HG03139 (cell line): ENCODE measurements at regions not wholly inside any gene's neighbourhood (a gene's known extent, or its start where the extent isn't known, plus 50 kb on each side); places are given as distances from the start of the nearest gene placed in this dataset.
"Not testable (repeated sequence)": the region's sequence is repeated elsewhere in the genome, so short reads cannot be mapped to it uniquely, and the experiment has no call there.

ENCODE experiments used
- ATAC-seq: cut with Tn5 transposase; IDR thresholded peaks from one replicate; pipeline ENCODE4 v1.9.1; 2021; ENCODE audit not compliant: unreplicated experiment

DNA sequence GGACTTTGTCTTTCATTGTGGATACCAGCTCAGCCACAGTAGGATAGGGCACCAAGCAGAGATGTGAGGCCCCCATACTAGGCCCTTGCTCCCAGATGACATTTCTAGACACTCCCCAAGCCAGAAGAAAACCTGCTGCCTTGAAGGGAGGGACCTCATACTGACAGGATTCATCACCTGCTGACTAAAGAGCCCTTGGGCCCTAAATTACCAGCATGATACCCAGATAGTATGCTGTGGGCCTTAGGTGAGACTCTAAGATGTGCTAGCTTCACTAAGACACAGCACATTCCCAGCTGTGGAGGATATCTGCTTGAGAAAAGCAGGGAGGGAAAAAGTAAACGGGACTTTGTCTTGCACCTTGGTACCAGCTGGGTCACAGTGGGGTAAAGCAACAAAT, 324.0 kb downstream of the TBL1XR1 start:
- no peak for ATAC-seq

DNA sequence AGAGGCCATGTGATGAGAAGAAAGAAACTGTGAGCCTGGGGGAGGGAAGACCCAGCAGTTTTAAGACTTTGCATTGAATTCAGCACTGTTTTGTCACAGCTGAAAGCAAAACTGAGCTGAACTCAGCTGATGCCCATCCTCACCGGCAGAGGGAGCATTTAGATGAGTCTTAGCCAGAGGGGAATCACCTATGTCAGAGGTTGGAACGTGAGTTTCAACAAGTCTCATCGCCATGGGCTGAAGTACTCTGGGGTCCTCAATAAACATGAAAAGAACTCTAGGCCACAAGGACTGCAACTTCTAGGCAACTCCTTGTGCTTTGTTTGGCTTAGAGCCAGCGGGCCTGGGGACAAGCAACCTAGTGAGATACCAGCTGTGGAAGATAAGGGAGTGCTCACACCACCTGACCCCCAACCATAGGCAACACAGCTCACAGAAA, 324.5 kb downstream of the TBL1XR1 start:
- peak; percentile 98 for ATAC-seq

DNA sequence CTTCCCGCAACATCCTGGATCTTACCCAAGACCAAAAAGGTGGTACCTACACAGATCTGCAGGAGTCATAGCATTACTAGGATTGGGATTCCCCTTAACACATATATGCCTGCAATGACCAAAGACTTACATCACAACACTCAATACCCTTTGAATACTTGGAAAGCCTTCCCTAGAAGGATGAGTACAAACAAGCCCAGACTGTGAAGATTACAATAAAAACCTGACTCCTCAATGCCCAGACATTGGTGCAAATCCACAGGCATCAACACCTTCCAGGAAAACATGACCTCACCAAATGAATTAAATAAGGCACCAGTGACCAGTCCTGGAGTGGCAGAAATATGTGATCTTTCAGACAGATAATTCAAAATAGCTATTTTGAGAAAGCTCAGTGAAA, 326.8 kb downstream of the TBL1XR1 start:
- no peak for ATAC-seq

DNA sequence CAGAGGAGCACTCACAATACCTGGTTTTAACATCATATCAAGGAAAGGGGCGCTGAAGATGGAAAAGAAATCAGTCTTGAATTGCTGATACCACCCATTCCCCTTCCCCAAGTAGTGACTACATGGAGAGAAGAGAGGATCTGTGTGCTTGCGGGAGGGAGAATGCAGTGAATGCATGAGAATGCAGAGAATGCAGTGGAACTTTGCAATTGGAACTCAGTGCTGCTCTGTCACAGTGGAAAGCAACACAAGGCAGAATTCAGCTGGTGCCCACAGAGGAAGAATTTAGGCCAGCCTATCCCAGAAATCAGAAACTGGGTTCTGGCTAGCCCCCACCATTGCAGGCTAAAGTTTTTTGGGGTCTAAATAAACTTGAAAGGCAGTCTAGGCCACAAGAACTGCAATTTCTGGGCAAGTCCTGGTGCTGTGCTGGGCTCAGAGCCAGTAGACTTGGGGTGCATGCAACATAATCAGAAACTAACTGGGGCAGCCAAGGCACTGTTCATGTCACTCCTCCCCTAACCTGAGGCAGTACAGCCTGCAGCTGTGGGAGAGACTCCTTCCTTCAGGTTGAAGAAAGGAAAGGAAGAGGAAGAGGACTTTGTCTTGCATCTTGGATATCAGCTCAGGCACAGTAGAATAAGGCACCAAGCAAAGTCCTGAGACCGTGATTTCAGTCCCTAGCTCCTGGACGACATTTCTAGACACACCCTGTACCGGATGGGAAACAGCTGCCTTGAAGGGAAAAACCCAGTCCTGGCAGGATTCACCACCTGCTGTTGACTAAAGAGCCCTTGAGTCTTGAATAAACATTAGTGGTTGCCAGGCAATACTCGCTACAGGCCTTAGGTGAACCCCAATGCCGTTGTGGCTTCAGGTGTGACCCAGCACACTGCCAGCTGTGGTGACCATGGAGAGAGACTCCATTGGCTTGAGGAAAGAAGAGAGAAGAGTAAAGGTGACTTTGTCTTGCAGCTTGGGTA, 329.3 kb downstream of the TBL1XR1 start:
- no peak for ATAC-seq

DNA sequence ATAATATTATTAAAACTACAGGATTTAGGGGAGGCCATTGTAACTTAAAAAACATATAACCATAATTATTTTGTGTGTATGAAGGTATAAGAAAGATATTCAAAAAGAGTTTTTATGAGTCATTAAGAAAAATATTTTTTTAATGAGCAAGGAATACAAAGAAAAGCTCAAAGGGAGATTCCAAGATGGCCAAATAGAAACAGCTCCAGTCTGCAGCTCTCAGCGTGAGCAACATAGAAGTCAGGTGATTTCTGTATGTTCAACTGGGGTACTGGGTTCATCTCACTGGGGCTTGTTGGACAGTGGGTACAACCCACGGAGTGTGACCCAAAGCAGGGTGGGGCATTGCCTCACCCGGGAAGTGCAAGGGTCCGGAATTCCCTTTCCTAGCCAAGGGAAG, 336.1 kb downstream of the TBL1XR1 start:
- no peak for ATAC-seq

DNA sequence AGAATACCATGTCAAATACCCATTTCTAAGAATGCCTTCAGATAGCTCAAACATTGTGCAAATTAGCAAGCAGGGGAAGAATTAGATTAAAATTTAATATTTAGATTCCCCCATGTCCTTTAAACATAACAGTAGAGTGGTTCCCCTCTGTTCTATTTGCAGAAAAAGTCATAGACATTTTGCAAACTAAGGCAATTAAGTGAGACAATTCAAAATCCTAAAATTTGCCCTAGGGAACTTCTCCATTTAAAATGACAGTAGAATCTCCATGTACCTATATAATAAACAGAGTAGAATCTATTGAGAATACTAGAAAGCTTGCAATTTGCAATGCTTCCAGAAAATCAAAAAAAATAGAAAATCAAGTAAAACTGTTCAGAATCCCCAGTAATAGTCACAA, 340.6 kb downstream of the TBL1XR1 start:
- no peak for ATAC-seq

DNA sequence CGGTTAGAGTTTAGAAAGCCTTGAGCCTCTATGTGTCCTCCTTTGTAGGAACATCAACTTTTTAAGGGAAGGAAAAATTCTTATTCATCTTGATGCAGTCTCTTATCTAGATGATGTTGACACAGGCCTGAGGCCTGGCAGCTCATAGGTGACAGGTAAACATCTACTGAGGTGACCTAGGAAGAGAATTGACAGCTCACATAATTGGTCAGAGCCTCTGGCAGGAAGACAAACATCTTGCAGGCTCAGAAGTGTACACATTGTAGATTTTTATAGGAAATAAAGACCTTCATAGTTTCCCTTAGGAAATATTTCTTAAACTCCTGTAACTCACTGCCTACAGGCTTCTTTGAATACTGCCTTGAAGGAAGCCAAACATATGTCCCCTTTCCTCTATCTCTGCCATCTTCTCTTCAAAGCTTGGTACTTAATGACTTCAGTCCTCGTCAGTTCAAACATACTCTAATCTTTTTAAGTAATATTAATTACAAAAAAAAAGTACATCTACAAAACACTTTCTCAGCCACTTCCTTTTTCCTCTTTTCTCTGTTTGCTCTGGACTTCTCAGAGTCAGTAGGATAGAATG, 341.3 kb downstream of the TBL1XR1 start:
- no peak for ATAC-seq

DNA sequence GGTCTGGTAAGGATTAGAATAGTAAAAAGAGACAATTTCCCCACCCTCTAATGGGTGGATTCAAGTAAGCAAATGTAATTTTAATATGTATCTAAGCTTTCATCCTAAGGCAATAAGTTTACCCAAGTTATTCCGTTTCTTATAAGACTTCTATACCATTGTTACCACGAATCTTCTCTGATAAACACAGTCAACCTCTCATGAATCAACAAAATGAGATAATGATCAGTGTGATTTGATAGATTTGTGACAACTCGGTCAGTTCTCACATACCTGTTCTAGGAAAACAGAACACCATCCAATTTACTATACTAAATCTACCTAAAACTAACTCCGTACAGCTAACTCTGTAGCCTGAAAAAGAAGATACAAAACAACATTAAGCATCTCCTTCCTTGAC, 342.1 kb downstream of the TBL1XR1 start:
- ATAC-seq: no peak

DNA sequence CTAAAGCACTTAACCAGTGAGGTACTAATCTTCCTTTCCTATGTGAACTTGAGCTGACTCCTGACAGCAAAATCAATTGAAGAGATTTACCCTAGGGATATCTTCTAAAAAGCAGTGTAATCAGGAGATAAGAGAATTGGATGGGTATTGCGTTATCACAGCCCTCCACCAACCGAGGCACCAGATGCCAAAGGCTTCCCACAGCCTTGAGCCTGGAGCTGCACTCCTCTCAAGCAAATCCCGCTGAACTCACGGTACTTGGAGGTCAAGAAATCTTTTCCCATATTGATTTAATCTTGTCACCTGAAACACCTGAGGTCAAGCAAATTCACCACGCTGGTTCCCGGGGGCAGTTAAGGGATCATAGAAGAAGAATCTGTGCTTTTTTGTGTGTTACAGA, 346.8 kb downstream of the TBL1XR1 start:
- no peak for ATAC-seq

DNA sequence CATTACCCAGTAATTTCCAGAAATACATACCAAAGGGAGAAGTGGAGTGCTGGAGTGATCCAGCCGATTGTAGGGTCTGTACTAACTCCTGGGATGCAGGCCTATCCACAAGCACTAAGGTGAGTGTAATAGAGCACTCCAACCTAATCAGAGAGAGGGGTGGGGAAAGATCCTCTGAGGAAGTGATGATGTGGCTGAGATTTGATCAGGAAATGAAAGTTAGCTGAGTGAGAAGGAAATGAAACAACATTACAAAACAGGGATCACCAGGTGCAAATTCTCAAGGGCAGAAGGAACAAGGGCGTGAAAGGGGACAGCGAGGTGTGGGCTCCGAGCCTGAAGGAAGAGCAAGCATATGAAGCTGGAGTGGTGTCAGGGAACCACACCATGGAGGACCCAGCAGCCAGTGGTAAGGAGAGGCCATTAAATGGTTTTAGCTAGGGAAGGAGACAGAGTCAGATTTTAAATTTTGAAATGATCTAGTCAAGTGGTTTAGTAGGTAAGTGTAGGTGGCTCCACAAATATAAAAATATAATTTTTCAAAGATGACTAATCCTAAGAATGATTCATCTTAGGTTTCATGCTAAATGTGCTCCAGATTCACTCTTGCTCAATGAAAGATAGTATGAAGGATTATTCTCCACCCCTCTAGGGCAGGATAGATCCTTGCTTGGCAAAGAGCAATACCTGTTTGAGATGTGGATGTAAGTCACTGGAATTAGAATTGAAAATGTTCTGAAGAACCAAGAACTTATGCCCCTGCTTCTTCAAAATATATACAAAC, 348.7 kb downstream of the TBL1XR1 start:
- ATAC-seq: no peak

DNA sequence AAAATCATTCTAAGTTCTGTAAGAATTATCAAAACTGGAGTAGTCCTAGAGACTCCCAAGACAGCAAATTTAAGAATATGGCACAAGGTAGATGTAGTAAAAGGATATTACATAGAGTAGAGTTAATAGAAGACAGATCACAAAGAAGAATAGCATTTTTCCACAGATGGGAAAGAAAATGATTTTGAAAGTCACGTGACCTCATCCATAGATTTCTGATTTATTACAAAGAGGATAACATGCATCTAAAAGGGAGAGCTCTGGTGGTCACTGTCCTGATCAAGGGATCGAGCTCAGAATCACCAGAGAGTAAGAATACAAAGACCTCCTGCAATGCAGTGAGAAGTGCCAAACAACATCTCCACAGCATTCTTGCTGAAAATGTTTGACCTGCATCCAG, 354.4 kb downstream of the TBL1XR1 start:
- ATAC-seq: no peak

DNA sequence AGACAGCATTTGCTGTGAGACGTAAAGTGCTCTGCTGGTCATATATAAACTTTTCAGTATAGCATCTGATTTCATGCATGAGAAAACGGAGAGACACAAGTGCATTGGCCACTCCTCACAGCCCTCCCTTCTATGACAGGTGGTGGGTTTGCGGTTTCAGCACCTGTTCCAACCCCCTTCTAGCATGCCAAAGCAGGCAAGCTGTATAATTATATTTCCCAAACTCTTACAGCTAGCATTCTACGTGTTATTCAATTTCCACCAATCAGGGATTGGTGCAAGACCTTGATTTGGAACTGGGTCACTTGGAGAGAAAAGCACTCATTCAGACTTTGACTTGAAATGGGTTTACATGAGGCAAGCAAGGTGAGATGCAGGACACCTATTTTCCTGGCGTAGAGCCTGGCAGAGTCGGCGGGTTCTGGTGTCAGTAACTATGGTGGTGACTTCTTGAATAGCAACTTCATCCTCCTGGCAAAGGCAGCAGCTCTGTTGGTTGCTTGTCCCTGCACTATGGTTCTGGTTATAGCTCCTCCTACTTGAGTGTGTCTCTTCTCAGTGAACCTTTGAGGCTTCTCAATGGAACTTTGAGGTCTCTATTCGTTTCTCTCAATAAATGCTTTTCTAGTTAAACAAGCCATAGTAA, 356.5 kb downstream of the TBL1XR1 start:
- no peak for ATAC-seq

DNA sequence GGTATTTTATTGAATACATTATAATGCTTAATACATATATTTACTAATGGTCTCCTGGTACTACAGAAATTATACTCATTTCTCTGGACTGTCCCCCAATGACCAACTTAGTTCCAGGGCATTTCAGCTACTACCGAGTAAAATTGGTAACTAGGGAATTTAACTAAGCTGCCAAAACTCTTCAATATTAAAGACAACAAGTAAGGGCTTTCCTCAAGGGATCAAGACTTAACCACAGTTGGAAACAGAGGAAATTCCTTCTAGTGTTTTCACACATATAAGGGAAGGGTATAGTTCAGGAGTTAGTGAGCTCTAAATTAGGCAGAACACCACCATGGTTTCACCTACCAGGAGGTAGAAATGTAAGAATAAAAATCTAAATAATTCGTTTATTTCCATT, 357.4 kb downstream of the TBL1XR1 start:
- no peak for ATAC-seq

DNA sequence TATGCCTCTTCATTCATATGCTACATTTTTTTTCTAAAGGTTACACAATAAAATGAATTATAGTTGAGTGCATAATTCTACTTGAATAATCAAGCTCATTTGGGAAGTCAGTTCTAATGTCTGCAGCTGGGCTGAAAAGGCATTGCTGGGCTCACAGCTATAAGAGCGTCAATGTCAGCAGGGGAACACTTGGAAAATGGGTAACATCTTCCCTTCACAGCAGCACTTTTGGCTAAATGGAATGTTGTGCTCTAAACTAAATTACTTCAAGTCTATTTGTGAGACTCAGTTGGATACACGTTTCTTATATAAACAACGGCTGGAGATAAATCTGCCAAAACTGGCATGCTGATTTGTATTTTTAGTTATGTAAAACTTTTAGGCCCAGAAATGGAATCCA, 357.8 kb downstream of the TBL1XR1 start:
- ATAC-seq: no peak

DNA sequence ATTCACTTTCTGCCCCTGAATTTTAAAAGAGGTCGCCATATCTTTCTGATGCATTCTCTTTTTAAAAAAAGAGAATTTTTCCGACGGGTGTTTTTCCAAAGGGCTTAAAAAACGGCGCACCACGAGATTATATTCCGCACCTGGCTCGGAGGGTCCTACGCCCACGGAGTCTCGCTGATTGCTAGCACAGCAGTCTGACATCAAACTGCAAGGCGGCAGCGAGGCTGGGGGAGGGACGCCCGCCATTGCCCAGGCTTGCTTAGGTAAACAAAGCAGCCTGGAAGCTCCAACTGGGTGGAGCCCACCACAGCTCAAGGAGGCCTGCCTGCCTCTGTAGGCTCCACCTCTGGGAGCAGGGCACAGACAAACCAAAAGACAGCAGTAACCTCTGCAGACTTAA, 370.0 kb downstream of the TBL1XR1 start:
- not testable (repeated sequence) for ATAC-seq

DNA sequence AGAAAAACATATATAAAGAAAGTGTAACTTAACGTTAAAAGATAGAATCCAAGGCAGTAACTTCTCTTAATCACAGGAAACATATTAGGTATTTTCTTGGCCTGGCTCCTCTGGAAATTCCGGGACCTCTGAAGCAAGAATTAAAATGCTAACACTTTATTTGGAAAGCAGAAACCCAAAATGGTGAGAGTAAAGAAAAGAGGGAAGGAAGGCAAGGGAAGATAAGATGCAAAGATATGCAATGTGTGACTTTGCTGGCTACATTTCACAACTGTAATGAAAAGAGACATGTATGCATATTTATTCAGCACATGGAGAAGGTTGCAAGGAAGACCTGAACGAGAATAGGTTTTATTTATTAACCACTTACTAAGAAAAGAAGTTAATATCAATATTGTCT, 372.5 kb downstream of the TBL1XR1 start:
- ATAC-seq: no peak

DNA sequence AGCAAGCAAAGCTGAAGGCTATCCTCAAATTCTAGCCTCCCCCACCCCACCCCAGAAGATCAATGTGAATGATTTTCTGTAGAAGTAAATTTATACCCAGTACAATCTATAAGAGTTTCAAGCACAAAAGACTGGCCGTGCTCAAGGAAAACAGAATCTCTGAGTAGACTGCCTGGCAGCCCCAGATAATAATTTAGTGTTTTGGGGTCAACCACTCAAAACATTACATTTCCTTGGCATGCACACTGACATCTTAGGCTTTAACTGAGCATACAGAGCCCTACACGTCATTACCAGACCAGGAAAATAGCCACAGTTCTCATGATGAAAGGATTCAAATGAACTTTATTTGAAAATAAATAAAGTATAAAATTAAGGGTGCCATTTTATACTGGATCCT, 376.5 kb downstream of the TBL1XR1 start:
- no peak for ATAC-seq

DNA sequence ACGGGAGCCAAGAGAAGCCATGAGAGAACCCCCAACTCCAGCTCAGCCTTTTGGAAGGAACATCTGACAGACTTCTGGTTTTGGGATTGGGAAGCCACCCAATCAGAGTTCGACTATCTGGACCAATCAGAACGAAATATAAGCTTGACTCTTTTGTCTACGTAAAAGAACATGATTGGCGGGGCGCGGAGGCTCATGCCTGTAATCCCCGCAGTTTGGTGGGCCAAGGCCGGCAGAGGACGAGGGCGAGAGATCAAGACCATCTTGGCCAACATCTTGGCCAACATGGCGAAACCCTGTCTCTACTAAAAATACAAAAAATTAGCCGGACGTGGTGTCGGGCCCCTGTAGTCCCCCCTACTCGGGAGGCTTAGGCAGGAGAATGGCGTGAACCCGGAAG, 380.3 kb downstream of the TBL1XR1 start:
- no peak for ATAC-seq

DNA sequence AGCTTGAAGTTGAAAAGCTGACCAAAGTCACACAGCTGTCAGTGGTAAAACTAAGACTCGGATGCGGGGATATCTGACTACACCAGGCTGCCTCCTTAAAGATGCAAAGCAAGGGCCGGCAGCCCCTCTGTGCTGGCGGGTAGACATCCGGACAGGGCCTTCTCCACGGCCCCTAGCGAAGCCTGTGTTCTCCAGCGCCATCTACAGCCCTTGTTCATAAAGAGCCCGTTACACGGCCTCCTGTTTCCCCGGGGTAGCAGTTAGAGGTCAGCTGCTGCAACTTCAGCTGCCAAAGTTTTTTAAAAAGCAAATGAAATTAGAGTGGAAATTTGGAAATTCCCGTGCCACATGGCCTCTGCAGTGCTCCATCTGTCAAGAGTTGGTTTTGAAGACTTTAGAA, 383.0 kb downstream of the TBL1XR1 start:
- ATAC-seq: peak; percentile 93

DNA sequence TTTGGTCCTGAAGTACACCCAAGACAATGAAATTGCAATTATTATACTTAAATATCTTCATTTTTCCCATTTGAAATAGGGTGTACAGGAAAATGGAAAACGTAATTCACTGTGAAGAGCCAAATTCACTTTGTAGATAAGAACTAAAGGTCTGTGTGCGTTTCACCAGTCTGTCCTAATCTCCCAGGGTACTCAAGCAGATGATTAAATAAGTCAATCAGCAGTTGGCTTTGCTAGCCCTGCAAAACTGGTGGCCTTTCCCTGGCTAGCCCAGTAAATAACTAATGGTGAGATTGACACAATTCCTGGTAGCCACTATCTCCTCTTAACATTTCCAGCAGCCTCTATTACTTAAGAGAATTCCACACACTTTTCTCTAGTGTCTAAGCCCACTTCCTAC, 389.3 kb downstream of the TBL1XR1 start:
- no peak for ATAC-seq

DNA sequence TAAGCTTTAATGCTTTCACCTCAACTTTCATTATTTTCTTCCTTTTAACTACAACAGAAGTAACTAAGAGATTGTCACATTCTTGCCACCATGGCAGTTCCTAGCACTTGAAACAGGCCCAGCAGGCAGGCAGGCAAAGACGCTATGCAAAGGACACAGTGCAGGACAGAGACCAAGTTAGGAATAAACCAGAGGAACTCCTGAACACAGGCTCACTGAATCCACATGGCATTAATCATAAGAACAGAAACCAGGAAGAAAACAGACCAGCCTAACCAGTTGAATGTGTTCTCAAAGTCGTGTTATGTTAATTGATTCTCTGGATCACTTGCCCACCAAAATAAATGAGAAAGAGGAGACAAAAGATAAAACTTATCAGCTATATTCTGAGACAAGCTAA, 397.6 kb downstream of the TBL1XR1 start:
- ATAC-seq: no peak
